ENCODE measurements at regions not wholly inside any gene's neighbourhood (a gene's known extent, or its start where the extent isn't known, plus 50 kb on each side); places are given as distances from the start of the nearest gene placed in this dataset.
"Not testable (repeated sequence)": the region's sequence is repeated elsewhere in the genome, so short reads cannot be mapped to it uniquely, and the experiment has no call there.

GRCh38 chr4:138627096-138627495 is 384.9 kb upstream of the SLC7A11 start:
- ATAC-seq: no peak
- WGBS, 2 donors: 49 to 68% methylated on average over 5 of the region's 5 CpGs
- H3K9me3 ChIP-seq: no peaks in the 10 kb centered on the region
- no peak for DNase-seq
- H3K4me1 ChIP-seq: no peaks in the 10 kb centered on the region
- H3K4me3 ChIP-seq: no peak overlapping the region
- intact Hi-C loops (cut with DNase I): no loop called here
- no peak overlapping the region for H3K27ac ChIP-seq
- no peaks in the 10 kb centered on the region for H3K27me3 ChIP-seq
- TF ChIP-seq POLR2A (IDR thresholded peaks at IDR 0.05) (no peak), CTCF (IDR thresholded peaks at IDR 0.05) (no peak)
- H3K36me3 ChIP-seq (replicated peaks in 1 of 2; ENCODE audit: insufficient read depth in 1 of 2, low read depth in 2 of 2): no peaks in the 10 kb centered on the region

- ATAC-seq; H3K36me3 ChIP-seq (replicated peaks in 1 of 2; ENCODE audit: insufficient read depth in 1 of 2, low read depth in 2 of 2); H3K27me3 ChIP-seq; H3K4me3 ChIP-seq; DNase-seq; H3K4me1 ChIP-seq; H3K27ac ChIP-seq; intact Hi-C loops (cut with DNase I); H3K9me3 ChIP-seq: not testable (repeated sequence)
- 73 to 81% methylated on average over 4 of the region's 4 CpGs for WGBS, 2 donors
Observed at GRCh38 chr4:138622362-138622761, 380.2 kb upstream of the SLC7A11 start.

- H3K36me3 ChIP-seq (replicated peaks in 1 of 2; ENCODE audit: insufficient read depth in 1 of 2, low read depth in 2 of 2): no peaks in the 10 kb centered on the region
- H3K27ac ChIP-seq: no peak overlapping the region
- no peaks in the 10 kb centered on the region for H3K9me3 ChIP-seq
- 70 to 79% methylated on average over 2 of the region's 2 CpGs for WGBS, 2 donors
- H3K4me1 ChIP-seq: no peaks in the 10 kb centered on the region
- no peaks in the 10 kb centered on the region for H3K27me3 ChIP-seq
- no peak overlapping the region for H3K4me3 ChIP-seq
- intact Hi-C loops (cut with DNase I): no loop called here
- DNase-seq: no peak
- no peak for ATAC-seq
- TF ChIP-seq CTCF (IDR thresholded peaks at IDR 0.05): no peak
- no peak for TF ChIP-seq POLR2A (IDR thresholded peaks at IDR 0.05)
Observed at GRCh38 chr4:138616775-138617174, 374.6 kb upstream of the SLC7A11 start.

GRCh38 chr4:138614398-138615142 is 372.4 kb upstream of the SLC7A11 start:
- Histone ChIP-seq H3K27ac (no peak overlapping the region), H3K4me3 (no peak overlapping the region), H3K9me3 (no peaks in the 10 kb centered on the region), H3K4me1 (no peaks in the 10 kb centered on the region), H3K27me3 (no peaks in the 10 kb centered on the region), H3K36me3 (replicated peaks in 1 of 2; ENCODE audit: insufficient read depth in 1 of 2, low read depth in 2 of 2) (no peaks in the 10 kb centered on the region)
- DNase-seq (no peak), ATAC-seq (no peak)
- intact Hi-C loops (cut with DNase I): no loop called here
- TF ChIP-seq POLR2A (IDR thresholded peaks at IDR 0.05): no peak
- no peak for TF ChIP-seq CTCF (IDR thresholded peaks at IDR 0.05)
- WGBS, 2 donors: 83 to 86% methylated on average over 3 of the region's 3 CpGs

- intact Hi-C loops (cut with DNase I): no loop called here
- no peaks in the 10 kb centered on the region for H3K36me3 ChIP-seq (replicated peaks in 1 of 2; ENCODE audit: insufficient read depth in 1 of 2, low read depth in 2 of 2)
- DNase-seq (no peak), ATAC-seq (no peak)
- H3K27me3 ChIP-seq: no peaks in the 10 kb centered on the region
- WGBS, 2 donors: 100% methylated on average over 1 of the region's 1 CpG
- TF ChIP-seq CTCF (IDR thresholded peaks at IDR 0.05) (no peak), POLR2A (IDR thresholded peaks at IDR 0.05) (no peak)
- H3K4me3 ChIP-seq: no peak overlapping the region
- no peak overlapping the region for H3K27ac ChIP-seq
- H3K4me1 ChIP-seq: no peaks in the 10 kb centered on the region
- H3K9me3 ChIP-seq: no peaks in the 10 kb centered on the region
Observed at GRCh38 chr4:138612428-138612827, 370.3 kb upstream of the SLC7A11 start.
